ENCODE measurements at regions not wholly inside any gene's neighbourhood (a gene's known extent, or its start where the extent isn't known, plus 50 kb on each side); places are given as distances from the start of the nearest gene placed in this dataset.

- no CpG with 5 or more reads among the region's 1 CpG for WGBS (ENCODE audit: extremely low coverage, insufficient read length, low lambda C conversion rate)
- H3K27me3 ChIP-seq (ENCODE audit: insufficient read depth, low read length): no peaks in the 10 kb centered on the region
- no peaks in the 10 kb centered on the region for H3K9me3 Mint-ChIP-seq
These were observed 68.2 kb downstream of the CH25H start for GRCh38 chr10:89138755-89139490.

More at GRCh38 chr10:89138755-89139490, 68.2 kb downstream of the CH25H start:
- H3K4me3 Mint-ChIP-seq: no peak overlapping the region
- Histone ChIP-seq H3K79me2 (ENCODE audit: insufficient read depth, low read length) (no peaks in the 10 kb centered on the region), H2BK12ac (ENCODE audit: insufficient read length, low read depth, low read length) (no peak overlapping the region), H3K27ac (ENCODE audit: insufficient read length, low read depth, low read length) (no peak overlapping the region), H3K18ac (ENCODE audit: insufficient read length, low read depth, low read length) (no peak overlapping the region), H3K9me3 (ENCODE audit: control insufficient read depth, low read depth, low read length) (no peaks in the 10 kb centered on the region), H3K4me1 (ENCODE audit: insufficient read depth, low read length) (no peaks in the 10 kb centered on the region), H4K20me1 (ENCODE audit: control insufficient read depth, insufficient read depth, insufficient read length) (no peaks in the 10 kb centered on the region), H3K23me2 (ENCODE audit: insufficient read length, low read depth, low read length, poor library complexity, severe bottlenecking) (no peaks in the 10 kb centered on the region), H2BK15ac (ENCODE audit: low read depth, low read length) (no peak overlapping the region), H3K14ac (ENCODE audit: insufficient read depth, low read length) (no peak overlapping the region), H4K8ac (replicated peaks; ENCODE audit: insufficient read length, low read depth, low read length) (no peak overlapping the region), H3T11ph (ENCODE audit: low read length) (no peak overlapping the region), H2BK120ac (ENCODE audit: low read depth, low read length, poor library complexity, severe bottlenecking) (no peak overlapping the region), H3K9ac (ENCODE audit: extremely low read depth, insufficient read length, low read length) (no peak overlapping the region), H2BK5ac (ENCODE audit: insufficient read length, low read length) (no peak overlapping the region), H3K4me2 (ENCODE audit: insufficient read depth, insufficient read length, low read length) (no peak overlapping the region), H2AFZ (ENCODE audit: low read length) (no peak overlapping the region), H4K91ac (ENCODE audit: insufficient read length, low read depth, low read length) (no peak overlapping the region), H2BK20ac (ENCODE audit: low read depth, low read length, poor library complexity, severe bottlenecking) (no peak overlapping the region), H3K56ac (ENCODE audit: insufficient read length, low read depth, low read length) (no peak overlapping the region), H3K23ac (ENCODE audit: insufficient read length, low read depth, low read length) (no peak overlapping the region), H3K79me1 (ENCODE audit: insufficient read depth, low read depth, low read length, poor library complexity, severe bottlenecking) (no peaks in the 10 kb centered on the region), H3K4ac (ENCODE audit: low read depth, low read length) (no peak overlapping the region), H2AK5ac (ENCODE audit: insufficient read length, low read length) (no peak overlapping the region), H4K5ac (ENCODE audit: insufficient read length, low read depth, low read length) (no peak overlapping the region)
- no peaks in the 10 kb centered on the region for H3K36me3 Mint-ChIP-seq (ENCODE audit: insufficient read depth in 1 of 3, low read depth in 3 of 3)
- H3K4me1 Mint-ChIP-seq: no peaks in the 10 kb centered on the region
- H3K27me3 Mint-ChIP-seq (ENCODE audit: low read depth): no peaks in the 10 kb centered on the region
- DNase-seq: no peak
- TF ChIP-seq, protein P1, sequence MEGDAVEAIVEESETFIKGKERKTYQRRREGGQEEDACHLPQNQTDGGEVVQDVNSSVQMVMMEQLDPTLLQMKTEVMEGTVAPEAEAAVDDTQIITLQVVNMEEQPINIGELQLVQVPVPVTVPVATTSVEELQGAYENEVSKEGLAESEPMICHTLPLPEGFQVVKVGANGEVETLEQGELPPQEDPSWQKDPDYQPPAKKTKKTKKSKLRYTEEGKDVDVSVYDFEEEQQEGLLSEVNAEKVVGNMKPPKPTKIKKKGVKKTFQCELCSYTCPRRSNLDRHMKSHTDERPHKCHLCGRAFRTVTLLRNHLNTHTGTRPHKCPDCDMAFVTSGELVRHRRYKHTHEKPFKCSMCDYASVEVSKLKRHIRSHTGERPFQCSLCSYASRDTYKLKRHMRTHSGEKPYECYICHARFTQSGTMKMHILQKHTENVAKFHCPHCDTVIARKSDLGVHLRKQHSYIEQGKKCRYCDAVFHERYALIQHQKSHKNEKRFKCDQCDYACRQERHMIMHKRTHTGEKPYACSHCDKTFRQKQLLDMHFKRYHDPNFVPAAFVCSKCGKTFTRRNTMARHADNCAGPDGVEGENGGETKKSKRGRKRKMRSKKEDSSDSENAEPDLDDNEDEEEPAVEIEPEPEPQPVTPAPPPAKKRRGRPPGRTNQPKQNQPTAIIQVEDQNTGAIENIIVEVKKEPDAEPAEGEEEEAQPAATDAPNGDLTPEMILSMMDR (conservative IDR thresholded peaks at IDR 0.05): no peak
- H3K27ac Mint-ChIP-seq: no peak overlapping the region
